Peyer's patch (tissue), 4 donors: ENCODE measurements at regions not wholly inside any gene's neighbourhood (a gene's known extent, or its start where the extent isn't known, plus 50 kb on each side); places are given as distances from the start of the nearest gene placed in this dataset.

Source experiments
- POLR2A ChIP-seq, 2 donors: fragments of 450-650 bp; IDR thresholded peaks; one replicate each; pipeline ENCODE4 v1.5.1; 2017; ENCODE audit warnings: antibody characterized with exemption in 2 of 2, mild to moderate bottlenecking in 2 of 2, moderate library complexity in 2 of 2
- TF ChIP-seq, protein P1 (sequence below), 6 experiments: fragments of 450-650 bp in 4 of 6; fragments of 200-600 bp in 2 of 6; sonication (generic) in 1 of 6; IDR thresholded peaks; one replicate each; pipeline ENCODE4 v1.5.1; 2017 to 2019; ENCODE audit warnings: antibody characterized with exemption in 6 of 6, mild to moderate bottlenecking in 3 of 6, moderate library complexity in 1 of 6

DNA sequence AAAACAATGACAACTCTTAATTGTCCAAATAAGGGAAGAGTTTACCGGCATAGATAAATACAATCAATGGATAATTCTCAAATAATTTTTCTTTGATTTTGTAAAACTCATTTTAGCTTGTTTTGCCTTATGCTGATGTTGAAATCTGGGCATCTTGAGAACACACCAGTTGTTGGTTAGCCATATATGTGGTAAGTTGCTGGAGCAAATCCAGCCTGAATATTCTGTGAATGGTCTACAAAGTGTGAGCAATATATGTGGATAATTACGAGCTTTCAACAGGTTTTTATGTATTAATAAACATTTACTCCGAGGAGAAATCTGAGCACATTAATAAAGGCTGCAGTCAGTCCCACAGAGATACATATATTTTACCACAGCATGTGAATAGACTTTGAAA, 423.6 kb downstream of the BCKDHB start:
- TF ChIP-seq, protein P1, sequence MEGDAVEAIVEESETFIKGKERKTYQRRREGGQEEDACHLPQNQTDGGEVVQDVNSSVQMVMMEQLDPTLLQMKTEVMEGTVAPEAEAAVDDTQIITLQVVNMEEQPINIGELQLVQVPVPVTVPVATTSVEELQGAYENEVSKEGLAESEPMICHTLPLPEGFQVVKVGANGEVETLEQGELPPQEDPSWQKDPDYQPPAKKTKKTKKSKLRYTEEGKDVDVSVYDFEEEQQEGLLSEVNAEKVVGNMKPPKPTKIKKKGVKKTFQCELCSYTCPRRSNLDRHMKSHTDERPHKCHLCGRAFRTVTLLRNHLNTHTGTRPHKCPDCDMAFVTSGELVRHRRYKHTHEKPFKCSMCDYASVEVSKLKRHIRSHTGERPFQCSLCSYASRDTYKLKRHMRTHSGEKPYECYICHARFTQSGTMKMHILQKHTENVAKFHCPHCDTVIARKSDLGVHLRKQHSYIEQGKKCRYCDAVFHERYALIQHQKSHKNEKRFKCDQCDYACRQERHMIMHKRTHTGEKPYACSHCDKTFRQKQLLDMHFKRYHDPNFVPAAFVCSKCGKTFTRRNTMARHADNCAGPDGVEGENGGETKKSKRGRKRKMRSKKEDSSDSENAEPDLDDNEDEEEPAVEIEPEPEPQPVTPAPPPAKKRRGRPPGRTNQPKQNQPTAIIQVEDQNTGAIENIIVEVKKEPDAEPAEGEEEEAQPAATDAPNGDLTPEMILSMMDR (IDR thresholded peaks at IDR 0.05), result no peak
- no peak for TF ChIP-seq POLR2A (IDR thresholded peaks at IDR 0.05)
